H1 (cell line): ENCODE measurements at regions not wholly inside any gene's neighbourhood (a gene's known extent, or its start where the extent isn't known, plus 50 kb on each side); places are given as distances from the start of the nearest gene placed in this dataset.
A peak's percentile ranks its signal among the peaks of the same experiment; 100 is the strongest.

Experiments
- CTCF ChIA-PET: fragments of 300-600 bp; sonication (Branson Sonifier 250); formaldehyde crosslinking; loops from one replicate; lab custom pipeline; 2021; ENCODE audit not compliant: partially characterized antibody; lab: Charles Lee
- POLR2A ChIA-PET: fragments of 300-600 bp; sonication (Branson Sonifier 250); formaldehyde crosslinking; loops from one replicate; lab custom pipeline; 2021; ENCODE audit warnings: inconsistent platforms; ENCODE audit not compliant: partially characterized antibody; lab: Charles Lee
- DNase-seq, 2 experiments: peaks; one replicate each; pipeline versions ENCODE4 v3.0.0 to v3.0.0-alpha.2; 2010 to 2022; ENCODE audit warnings: low spot score in 2 of 2, low read depth in 1 of 2, mixed read lengths in 1 of 2
- FAIRE-seq: peaks from 2 replicates; lab custom pipeline; 2011; peaks lifted over from hg19 to GRCh38; lab: Jason Lieb, UNC
- H2AFZ ChIP-seq: 2 replicates; pipeline ENCODE4 v1.8.1; 2012; ENCODE audit warnings: low read length, inconsistent platforms
- H2AK5ac ChIP-seq: 2 replicates; pipeline ENCODE4 v1.6.1; 2013; ENCODE audit warnings: low read depth, low read length
- H2BK120ac ChIP-seq: replicated peaks from 2 replicates; pipeline ENCODE3; 2013; ENCODE audit warnings: low read depth, low read length, inconsistent platforms
- H2BK12ac ChIP-seq: 2 replicates; pipeline ENCODE4 v1.6.1; 2013; ENCODE audit warnings: low read depth, low read length
- H2BK15ac ChIP-seq: 2 replicates; pipeline ENCODE4 v1.6.1; 2013; ENCODE audit warnings: low read length
- H2BK20ac ChIP-seq: 2 replicates; pipeline ENCODE4 v1.6.1; 2013; ENCODE audit warnings: low read length
- H2BK5ac ChIP-seq: 2 replicates; pipeline ENCODE4 v1.6.1; 2013; ENCODE audit warnings: low read depth, low read length
- H3K14ac ChIP-seq: 2 replicates; pipeline ENCODE4 v1.6.1; 2013; ENCODE audit warnings: inconsistent platforms; ENCODE audit not compliant: insufficient read length
- H3K18ac ChIP-seq: 2 replicates; pipeline ENCODE4 v1.6.1; 2013; ENCODE audit warnings: low read length; ENCODE audit errors: extremely low read depth
- H3K23ac ChIP-seq: 2 replicates; pipeline ENCODE4 v1.6.1; 2013; ENCODE audit warnings: inconsistent platforms; ENCODE audit not compliant: insufficient read length
- H3K23me2 ChIP-seq: 2 replicates; pipeline ENCODE4 v1.6.1; 2013; ENCODE audit warnings: low read depth, low read length
- H3K27ac ChIP-seq: 2 replicates; pipeline ENCODE4 v1.6.1; 2011; ENCODE audit warnings: low read depth, low read length, inconsistent platforms
- H3K27me3 ChIP-seq, 4 experiments: replicated peaks in 1 of 4; 1 replicate in 1 of 4; 2 replicates in 3 of 4; pipeline versions ENCODE4 v1.6.1 to v1.8.1; 2011 to 2013; ENCODE audit warnings: low read length in 3 of 4, mild to moderate bottlenecking in 3 of 4, inconsistent platforms in 2 of 4, mixed read lengths in 2 of 4, moderate library complexity in 1 of 4; ENCODE audit not compliant: control insufficient read depth in 3 of 4, insufficient read depth in 3 of 4; ENCODE audit errors: extremely low read depth in 1 of 4
- H3K36me3 ChIP-seq, 4 experiments: 2 replicates each; pipeline versions ENCODE4 v1.6.1 to v1.8.1; 2011 to 2013; ENCODE audit warnings: mild to moderate bottlenecking in 4 of 4, low read length in 3 of 4, moderate library complexity in 2 of 4, control low read depth in 1 of 4, inconsistent platforms in 1 of 4; ENCODE audit not compliant: insufficient read depth in 4 of 4, control insufficient read depth in 2 of 4
- H3K4ac ChIP-seq: replicated peaks from 2 replicates; pipeline ENCODE3; 2013; ENCODE audit warnings: low read length, low read depth, mixed read lengths, inconsistent platforms; ENCODE audit not compliant: insufficient read length
- H3K4me1 ChIP-seq, 4 experiments: replicated peaks in 1 of 4; 1 replicate in 1 of 4; 2 replicates in 3 of 4; pipeline versions ENCODE4 v1.6.1 to v1.8.1; 2011 to 2013; ENCODE audit warnings: low read length in 3 of 4, inconsistent platforms in 2 of 4, mixed read lengths in 1 of 4; ENCODE audit not compliant: insufficient read depth in 4 of 4, control insufficient read depth in 3 of 4
- H3K4me2 ChIP-seq, 2 experiments: 2 replicates each; pipeline versions ENCODE4 v1.6.1 to v1.8.1; 2011 to 2013; ENCODE audit warnings: low read depth in 2 of 2, low read length in 2 of 2, control low read depth in 1 of 2, inconsistent platforms in 1 of 2, mild to moderate bottlenecking in 1 of 2; ENCODE audit not compliant: insufficient read depth in 1 of 2
- H3K4me3 ChIP-seq, 4 experiments: fragments of 200-600, 300-600 bp in 1 of 4; sonication (generic), shearing (Covaris generic), sonication (Bioruptor Twin) in 1 of 4; 2 replicates each; pipeline versions ENCODE4 v1.5.1 to v1.8.1; 2011 to 2016; ENCODE audit warnings: low read length in 4 of 4, low read depth in 3 of 4, control low read depth in 2 of 4, inconsistent platforms in 2 of 4, mild to moderate bottlenecking in 2 of 4, mixed read lengths in 1 of 4, moderate library complexity in 1 of 4; ENCODE audit not compliant: insufficient read depth in 2 of 4; ENCODE audit errors: extremely low read depth in 1 of 4
- H3K56ac ChIP-seq: replicated peaks from 2 replicates; pipeline ENCODE3; 2013; ENCODE audit warnings: low read depth, mild to moderate bottlenecking, mixed read lengths, low read length, inconsistent platforms; ENCODE audit not compliant: insufficient read length
- H3K79me1 ChIP-seq: 2 replicates; pipeline ENCODE4 v1.6.1; 2013; ENCODE audit warnings: low read depth, low read length, control low read depth
- H3K79me2 ChIP-seq, 2 experiments: 2 replicates each; pipeline versions ENCODE4 v1.6.1 to v1.8.1; 2012 to 2013; ENCODE audit warnings: low read length in 2 of 2, mild to moderate bottlenecking in 2 of 2, inconsistent platforms in 1 of 2; ENCODE audit not compliant: insufficient read depth in 2 of 2, control insufficient read depth in 1 of 2
- H3K9ac ChIP-seq, 4 experiments: replicated peaks in 1 of 4; 1 replicate in 1 of 4; 2 replicates in 3 of 4; pipeline versions ENCODE4 v1.6.1 to v1.8.1; 2011 to 2013; ENCODE audit warnings: low read depth in 3 of 4, low read length in 3 of 4, control low read depth in 2 of 4, mild to moderate bottlenecking in 2 of 4, moderate library complexity in 2 of 4, inconsistent platforms in 1 of 4; ENCODE audit errors: extremely low read depth in 1 of 4
- H3K9me3 ChIP-seq, 2 experiments: 2 replicates each; pipeline versions ENCODE4 v1.6.1 to v1.8.1; 2012 to 2013; ENCODE audit warnings: mild to moderate bottlenecking in 2 of 2, moderate library complexity in 2 of 2, control low read depth in 1 of 2, inconsistent platforms in 1 of 2, low read depth in 1 of 2, low read length in 1 of 2, mixed read lengths in 1 of 2; ENCODE audit not compliant: insufficient read depth in 2 of 2
- H4K20me1 ChIP-seq, 2 experiments: replicated peaks in 1 of 2; 2 replicates each; pipeline versions ENCODE3 to v1.8.1; 2011 to 2013; ENCODE audit warnings: inconsistent platforms in 2 of 2, low read length in 2 of 2, mild to moderate bottlenecking in 1 of 2; ENCODE audit not compliant: insufficient read depth in 2 of 2, control insufficient read depth in 1 of 2
- H4K5ac ChIP-seq: 2 replicates; pipeline ENCODE4 v1.6.1; 2013; ENCODE audit warnings: low read length, low read depth, mixed read lengths, inconsistent platforms; ENCODE audit not compliant: insufficient read length
- H4K8ac ChIP-seq: 2 replicates; pipeline ENCODE4 v1.8.0; 2013; ENCODE audit warnings: mild to moderate bottlenecking, moderate library complexity, low read length, inconsistent platforms; ENCODE audit not compliant: insufficient read depth; ENCODE audit errors: extremely low read depth
- H4K91ac ChIP-seq: replicated peaks from 2 replicates; pipeline ENCODE3; 2013; ENCODE audit warnings: low read length, mixed read lengths, inconsistent platforms; ENCODE audit not compliant: insufficient read length
- CBX8 ChIP-seq: fragments of 300-800, 300-1000 bp; sonication (generic); IDR thresholded peaks from 2 replicates; pipeline ENCODE4 v1.7.1; 2016; ENCODE audit warnings: low read depth, low read length, borderline replicate concordance
- CTBP2 ChIP-seq: IDR thresholded peaks from 2 replicates; pipeline ENCODE4 v1.7.0; 2011; ENCODE audit warnings: borderline replicate concordance, mild to moderate bottlenecking, moderate library complexity, mixed read lengths, low read length; ENCODE audit not compliant: insufficient read depth, insufficient read length
- JUN ChIP-seq: IDR thresholded peaks from 2 replicates; pipeline ENCODE4 v1.6.1; 2011; ENCODE audit warnings: low read depth, mild to moderate bottlenecking, improper control_type of control experiment, low read length
- NANOG ChIP-seq: IDR thresholded peaks from 2 replicates; pipeline ENCODE4 v1.6.1; 2011; ENCODE audit warnings: low read length, low read depth, mild to moderate bottlenecking, inconsistent platforms; ENCODE audit not compliant: insufficient read depth, poor library complexity, severe bottlenecking
- RNF2 ChIP-seq: fragments of 200-900, 300-1000 bp; sonication (generic); IDR thresholded peaks from 2 replicates; pipeline ENCODE4 v1.7.1; 2016; ENCODE audit warnings: borderline replicate concordance, low read depth, mild to moderate bottlenecking, antibody characterized with exemption, low read length; ENCODE audit not compliant: poor library complexity, severe bottlenecking; ENCODE audit errors: missing control alignments
- RXRA ChIP-seq: IDR thresholded peaks from 2 replicates; pipeline ENCODE4 v1.6.1; 2011; ENCODE audit warnings: low read depth, mild to moderate bottlenecking, low read length, moderate library complexity; ENCODE audit not compliant: insufficient read depth
- whole genome bisulfite sequencing, 2 experiments: shearing (Covaris generic) in 1 of 2; methylation state at CpG; one replicate each; pipeline versions ENCODE4 v1.1.6 to v1.1.7; 2013 to 2015; ENCODE audit warnings: low lambda C conversion rate in 2 of 2, mixed read lengths in 2 of 2, inconsistent platforms in 1 of 2, low coverage in 1 of 2, missing lambda C conversion rate in 1 of 2; ENCODE audit not compliant: insufficient replicate concordance in 2 of 2, insufficient coverage in 1 of 2, insufficient read length in 1 of 2; ENCODE audit errors: extremely low coverage in 1 of 2, missing lambda C conversion rate in 1 of 2; 5-methylcytosine and 5-hydroxymethylcytosine counted together
- TF ChIP-seq, protein P1 (sequence below): IDR thresholded peaks from 2 replicates; pipeline ENCODE4 v1.6.1; 2012; ENCODE audit warnings: low read length, inconsistent platforms
- TF ChIP-seq, protein P2 (sequence below), 3 experiments: IDR thresholded peaks; 1 replicate in 2 of 3; 2 replicates in 1 of 3; pipeline versions ENCODE4 v1.5.1 to v1.6.1; 2011; ENCODE audit warnings: low read length in 3 of 3, mild to moderate bottlenecking in 3 of 3, inconsistent platforms in 2 of 3, low read depth in 1 of 3, moderate library complexity in 1 of 3; ENCODE audit not compliant: insufficient read depth in 1 of 3; ENCODE audit errors: control extremely low read depth in 1 of 3

DNA sequence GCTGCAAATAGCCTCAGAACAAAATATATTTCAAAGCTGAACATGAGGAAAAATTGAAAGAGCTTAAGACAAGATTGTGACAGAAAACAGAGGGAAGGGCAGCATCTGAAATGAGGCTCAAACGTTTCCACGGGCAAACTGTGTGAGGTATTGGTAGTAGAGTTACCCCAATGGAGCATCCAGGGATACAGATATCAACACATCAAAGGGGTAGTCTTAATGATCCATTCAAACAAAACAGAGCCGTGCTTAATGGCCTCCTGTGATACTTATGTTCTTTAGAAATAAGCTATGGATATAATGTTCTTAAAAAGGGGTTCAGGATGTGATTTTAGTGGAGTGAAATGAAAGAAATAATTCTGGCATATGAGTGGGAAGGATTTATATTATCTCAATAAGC, 430.3 kb upstream of the PDZRN3 start:
- Histone ChIP-seq H2BK12ac (no peak overlapping the region), H4K5ac (no peak overlapping the region), H2AK5ac (no peak overlapping the region), H3K9me3 (no peaks in the 10 kb centered on the region), H3K27ac (no peak overlapping the region), H2BK120ac (no peak overlapping the region), H3K9ac (no peak overlapping the region), H3K23me2 (no peaks in the 10 kb centered on the region), H3K79me2 (no peaks in the 10 kb centered on the region), H3K79me1 (no peaks in the 10 kb centered on the region), H4K8ac (no peak overlapping the region), H3K14ac (no peak overlapping the region), H2BK5ac (no peak overlapping the region), H2BK15ac (no peak overlapping the region), H3K4me3 (no peak overlapping the region), H3K4me2 (no peak overlapping the region), H3K23ac (no peak overlapping the region), H3K36me3 (no peaks in the 10 kb centered on the region), H3K4ac (no peak overlapping the region), H3K4me1 (peaks cover 0 to 6% (median 2%) of the 10 kb centered on the region in 4 experiments; a peak in 3 of 7 replicates), H4K91ac (no peak overlapping the region), H2BK20ac (no peak overlapping the region), H3K18ac (no peak overlapping the region), H3K56ac (no peak overlapping the region), H2AFZ (no peak overlapping the region)
- POLR2A ChIA-PET: no interaction called here
- no peak for FAIRE-seq
- DNase-seq: no peak
- 53% methylated on average over 3 of the region's 3 CpGs; no CpG with 5 or more reads in 1 of the 2 experiments for WGBS, 2 experiments
- CTCF ChIA-PET: interaction anchor here (1.0 to 1.6 kb wide), 3 partner anchors 32 to 1117 kb away, joined by 3 to 4 read pairs (median 3); no protein-coding TSS in a partner anchor
- no peak for TF ChIP-seq JUN
- TF ChIP-seq NANOG: peak; percentile 67
- TF ChIP-seq CTBP2: no peak
- TF ChIP-seq, protein P1, sequence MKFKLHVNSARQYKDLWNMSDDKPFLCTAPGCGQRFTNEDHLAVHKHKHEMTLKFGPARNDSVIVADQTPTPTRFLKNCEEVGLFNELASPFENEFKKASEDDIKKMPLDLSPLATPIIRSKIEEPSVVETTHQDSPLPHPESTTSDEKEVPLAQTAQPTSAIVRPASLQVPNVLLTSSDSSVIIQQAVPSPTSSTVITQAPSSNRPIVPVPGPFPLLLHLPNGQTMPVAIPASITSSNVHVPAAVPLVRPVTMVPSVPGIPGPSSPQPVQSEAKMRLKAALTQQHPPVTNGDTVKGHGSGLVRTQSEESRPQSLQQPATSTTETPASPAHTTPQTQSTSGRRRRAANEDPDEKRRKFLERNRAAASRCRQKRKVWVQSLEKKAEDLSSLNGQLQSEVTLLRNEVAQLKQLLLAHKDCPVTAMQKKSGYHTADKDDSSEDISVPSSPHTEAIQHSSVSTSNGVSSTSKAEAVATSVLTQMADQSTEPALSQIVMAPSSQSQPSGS: no peak
- no peak for TF ChIP-seq CBX8
- no peak for TF ChIP-seq RNF2
- TF ChIP-seq RXRA: no peak
- TF ChIP-seq, protein P2, sequence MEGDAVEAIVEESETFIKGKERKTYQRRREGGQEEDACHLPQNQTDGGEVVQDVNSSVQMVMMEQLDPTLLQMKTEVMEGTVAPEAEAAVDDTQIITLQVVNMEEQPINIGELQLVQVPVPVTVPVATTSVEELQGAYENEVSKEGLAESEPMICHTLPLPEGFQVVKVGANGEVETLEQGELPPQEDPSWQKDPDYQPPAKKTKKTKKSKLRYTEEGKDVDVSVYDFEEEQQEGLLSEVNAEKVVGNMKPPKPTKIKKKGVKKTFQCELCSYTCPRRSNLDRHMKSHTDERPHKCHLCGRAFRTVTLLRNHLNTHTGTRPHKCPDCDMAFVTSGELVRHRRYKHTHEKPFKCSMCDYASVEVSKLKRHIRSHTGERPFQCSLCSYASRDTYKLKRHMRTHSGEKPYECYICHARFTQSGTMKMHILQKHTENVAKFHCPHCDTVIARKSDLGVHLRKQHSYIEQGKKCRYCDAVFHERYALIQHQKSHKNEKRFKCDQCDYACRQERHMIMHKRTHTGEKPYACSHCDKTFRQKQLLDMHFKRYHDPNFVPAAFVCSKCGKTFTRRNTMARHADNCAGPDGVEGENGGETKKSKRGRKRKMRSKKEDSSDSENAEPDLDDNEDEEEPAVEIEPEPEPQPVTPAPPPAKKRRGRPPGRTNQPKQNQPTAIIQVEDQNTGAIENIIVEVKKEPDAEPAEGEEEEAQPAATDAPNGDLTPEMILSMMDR (IDR thresholded peaks at IDR 0.05; ENCODE audit: control extremely low read depth in 1 of 3, insufficient read depth in 1 of 3, low read depth in 1 of 3, low read length in 3 of 3): no peak
- TF ChIP-seq, all 59 proteins: peak for 1
- Histone ChIP-seq H4K20me1 (no peaks in the 10 kb centered on the region), H3K27me3 (no peaks in the 10 kb centered on the region)
